ENCODE measurements at regions not wholly inside any gene's neighbourhood (a gene's known extent, or its start where the extent isn't known, plus 50 kb on each side); places are given as distances from the start of the nearest gene placed in this dataset.

DNA sequence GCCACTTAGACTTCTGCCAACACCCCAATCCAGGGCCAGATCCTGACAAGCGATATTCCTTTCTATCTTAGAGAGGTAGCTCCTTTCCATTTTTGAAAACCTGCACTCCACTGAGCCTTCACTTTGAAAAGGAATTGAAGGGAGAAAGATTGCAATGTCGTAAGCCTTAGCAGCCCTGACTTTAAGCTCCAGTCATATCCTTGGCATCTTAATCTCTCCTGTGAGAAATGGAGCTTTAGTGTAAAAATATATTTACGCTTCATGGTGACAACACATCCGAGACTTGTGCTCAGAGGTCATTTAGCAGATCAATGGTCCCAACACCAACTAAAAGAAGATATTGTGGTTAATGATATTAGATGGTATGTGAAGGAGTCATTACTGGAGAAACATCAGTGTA lies 235.8 kb upstream of the MEX3C start:
- TF ChIP-seq, protein P1, sequence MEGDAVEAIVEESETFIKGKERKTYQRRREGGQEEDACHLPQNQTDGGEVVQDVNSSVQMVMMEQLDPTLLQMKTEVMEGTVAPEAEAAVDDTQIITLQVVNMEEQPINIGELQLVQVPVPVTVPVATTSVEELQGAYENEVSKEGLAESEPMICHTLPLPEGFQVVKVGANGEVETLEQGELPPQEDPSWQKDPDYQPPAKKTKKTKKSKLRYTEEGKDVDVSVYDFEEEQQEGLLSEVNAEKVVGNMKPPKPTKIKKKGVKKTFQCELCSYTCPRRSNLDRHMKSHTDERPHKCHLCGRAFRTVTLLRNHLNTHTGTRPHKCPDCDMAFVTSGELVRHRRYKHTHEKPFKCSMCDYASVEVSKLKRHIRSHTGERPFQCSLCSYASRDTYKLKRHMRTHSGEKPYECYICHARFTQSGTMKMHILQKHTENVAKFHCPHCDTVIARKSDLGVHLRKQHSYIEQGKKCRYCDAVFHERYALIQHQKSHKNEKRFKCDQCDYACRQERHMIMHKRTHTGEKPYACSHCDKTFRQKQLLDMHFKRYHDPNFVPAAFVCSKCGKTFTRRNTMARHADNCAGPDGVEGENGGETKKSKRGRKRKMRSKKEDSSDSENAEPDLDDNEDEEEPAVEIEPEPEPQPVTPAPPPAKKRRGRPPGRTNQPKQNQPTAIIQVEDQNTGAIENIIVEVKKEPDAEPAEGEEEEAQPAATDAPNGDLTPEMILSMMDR (IDR thresholded peaks at IDR 0.05; ENCODE audit: control extremely low read depth in 1 of 3, insufficient read depth in 1 of 3, low read depth in 1 of 3, low read length in 3 of 3): no peak
- TF ChIP-seq, protein P2, sequence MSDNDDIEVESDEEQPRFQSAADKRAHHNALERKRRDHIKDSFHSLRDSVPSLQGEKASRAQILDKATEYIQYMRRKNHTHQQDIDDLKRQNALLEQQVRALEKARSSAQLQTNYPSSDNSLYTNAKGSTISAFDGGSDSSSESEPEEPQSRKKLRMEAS (IDR thresholded peaks at IDR 0.05): no peak
- no peak for TF ChIP-seq JUN (IDR thresholded peaks at IDR 0.05; ENCODE audit: low read depth, low read length)
